ENCODE measurements at regions not wholly inside any gene's neighbourhood (a gene's known extent, or its start where the extent isn't known, plus 50 kb on each side); places are given as distances from the start of the nearest gene placed in this dataset.

- TF ChIP-seq CTCF (IDR thresholded peaks at IDR 0.05): no peak
- TF ChIP-seq POLR2A (IDR thresholded peaks at IDR 0.05): no peak
These were observed 142.7 kb upstream of the ATP11B start for GRCh38 chr3:182650568-182651128.

Measured in uterus (tissue), 2 donors.